ENCODE measurements at regions not wholly inside any gene's neighbourhood (a gene's known extent, or its start where the extent isn't known, plus 50 kb on each side); places are given as distances from the start of the nearest gene placed in this dataset.
"Not testable (repeated sequence)": the region's sequence is repeated elsewhere in the genome, so short reads cannot be mapped to it uniquely, and the experiment has no call there.

DNA sequence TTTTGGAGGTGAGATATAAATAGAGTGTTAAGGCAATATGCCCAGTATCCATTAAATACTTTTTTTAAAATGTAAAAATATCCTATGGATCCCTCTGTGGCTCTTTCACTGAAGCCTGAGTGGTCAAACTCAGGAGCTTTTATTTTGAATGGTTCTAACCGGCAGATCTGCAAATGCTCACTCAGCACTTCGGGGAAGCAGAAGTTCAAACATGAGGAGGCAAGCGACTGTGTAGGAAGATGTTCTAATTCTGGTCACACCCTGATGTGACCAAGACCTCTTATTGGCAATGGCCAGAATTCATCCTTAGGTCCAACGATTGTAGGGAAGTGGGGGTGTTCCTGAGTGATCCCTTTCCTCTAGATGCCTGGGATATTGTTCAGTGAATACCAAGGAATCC lies 168.8 kb downstream of the CDCA7 start:
- TF ChIP-seq, protein P1, sequence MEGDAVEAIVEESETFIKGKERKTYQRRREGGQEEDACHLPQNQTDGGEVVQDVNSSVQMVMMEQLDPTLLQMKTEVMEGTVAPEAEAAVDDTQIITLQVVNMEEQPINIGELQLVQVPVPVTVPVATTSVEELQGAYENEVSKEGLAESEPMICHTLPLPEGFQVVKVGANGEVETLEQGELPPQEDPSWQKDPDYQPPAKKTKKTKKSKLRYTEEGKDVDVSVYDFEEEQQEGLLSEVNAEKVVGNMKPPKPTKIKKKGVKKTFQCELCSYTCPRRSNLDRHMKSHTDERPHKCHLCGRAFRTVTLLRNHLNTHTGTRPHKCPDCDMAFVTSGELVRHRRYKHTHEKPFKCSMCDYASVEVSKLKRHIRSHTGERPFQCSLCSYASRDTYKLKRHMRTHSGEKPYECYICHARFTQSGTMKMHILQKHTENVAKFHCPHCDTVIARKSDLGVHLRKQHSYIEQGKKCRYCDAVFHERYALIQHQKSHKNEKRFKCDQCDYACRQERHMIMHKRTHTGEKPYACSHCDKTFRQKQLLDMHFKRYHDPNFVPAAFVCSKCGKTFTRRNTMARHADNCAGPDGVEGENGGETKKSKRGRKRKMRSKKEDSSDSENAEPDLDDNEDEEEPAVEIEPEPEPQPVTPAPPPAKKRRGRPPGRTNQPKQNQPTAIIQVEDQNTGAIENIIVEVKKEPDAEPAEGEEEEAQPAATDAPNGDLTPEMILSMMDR (IDR thresholded peaks at IDR 0.05), result no peak
- TF ChIP-seq POLR2A (IDR thresholded peaks at IDR 0.05), result no peak
- 16 to 24% methylated on average over 4 of the region's 4 CpGs for WGBS, 2 donors
- intact Hi-C loops (cut with DNase I), result no loop called here
- no peaks in the 10 kb centered on the region for H3K4me1 ChIP-seq
- no peaks in the 10 kb centered on the region for H3K9me3 ChIP-seq
- no peak overlapping the region for H3K4me3 ChIP-seq
- H3K27me3 ChIP-seq, result peaks cover 0 to 3% (median 0%) of the 10 kb centered on the region in 4 donors
- no peaks in the 10 kb centered on the region for H3K36me3 ChIP-seq
- no peak for DNase-seq
- no peak overlapping the region for H3K27ac ChIP-seq

DNA sequence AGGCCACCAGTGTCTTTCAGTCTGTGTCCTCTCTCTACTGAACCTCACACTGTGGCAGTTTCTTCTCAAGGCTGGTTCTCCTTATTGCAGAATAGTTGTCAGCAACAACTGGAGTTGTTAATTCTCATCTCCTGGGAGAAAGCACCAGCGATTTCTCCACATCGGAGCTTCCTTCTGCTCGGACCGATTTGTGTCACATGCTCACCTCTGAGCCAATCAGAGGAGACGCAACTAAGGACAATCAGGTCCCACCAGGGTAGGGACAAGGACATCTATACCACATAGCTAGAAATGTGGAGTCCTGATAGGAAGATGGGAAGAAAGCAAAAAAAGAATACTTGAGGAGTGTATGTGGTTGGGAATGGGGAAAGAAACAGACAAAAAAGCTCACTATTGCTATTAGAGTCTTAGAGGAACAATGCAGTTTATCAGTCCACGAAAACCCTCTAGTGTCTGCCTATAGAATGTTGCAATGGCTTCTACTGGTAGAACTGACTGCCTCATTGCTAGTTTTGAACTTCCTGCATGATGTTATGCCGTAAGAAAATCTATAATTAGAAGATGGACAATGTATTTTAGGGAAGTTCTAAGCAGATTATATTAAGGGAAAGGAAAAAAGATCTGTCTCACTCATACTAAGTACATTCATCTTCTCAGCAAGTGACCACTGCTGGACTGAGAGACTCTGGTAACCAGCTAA lies 169.7 kb downstream of the CDCA7 start:
- H3K4me1 ChIP-seq, result no peaks in the 10 kb centered on the region
- no peak for DNase-seq
- peak overlapping the region in 1 of 4 donors; percentile 9 for H3K27ac ChIP-seq
- WGBS, 2 donors, result 77 to 88% methylated on average over 6 to 7 of the region's 7 CpGs
- no peaks in the 10 kb centered on the region for H3K36me3 ChIP-seq
- TF ChIP-seq POLR2A (IDR thresholded peaks at IDR 0.05), result no peak
- TF ChIP-seq, protein P1 (IDR thresholded peaks at IDR 0.05), result no peak
- no peak overlapping the region for H3K4me3 ChIP-seq
- peaks cover 0 to 3% (median 0%) of the 10 kb centered on the region in 4 donors for H3K27me3 ChIP-seq
- H3K9me3 ChIP-seq, result no peaks in the 10 kb centered on the region
- intact Hi-C loops (cut with DNase I), result no loop called here

DNA sequence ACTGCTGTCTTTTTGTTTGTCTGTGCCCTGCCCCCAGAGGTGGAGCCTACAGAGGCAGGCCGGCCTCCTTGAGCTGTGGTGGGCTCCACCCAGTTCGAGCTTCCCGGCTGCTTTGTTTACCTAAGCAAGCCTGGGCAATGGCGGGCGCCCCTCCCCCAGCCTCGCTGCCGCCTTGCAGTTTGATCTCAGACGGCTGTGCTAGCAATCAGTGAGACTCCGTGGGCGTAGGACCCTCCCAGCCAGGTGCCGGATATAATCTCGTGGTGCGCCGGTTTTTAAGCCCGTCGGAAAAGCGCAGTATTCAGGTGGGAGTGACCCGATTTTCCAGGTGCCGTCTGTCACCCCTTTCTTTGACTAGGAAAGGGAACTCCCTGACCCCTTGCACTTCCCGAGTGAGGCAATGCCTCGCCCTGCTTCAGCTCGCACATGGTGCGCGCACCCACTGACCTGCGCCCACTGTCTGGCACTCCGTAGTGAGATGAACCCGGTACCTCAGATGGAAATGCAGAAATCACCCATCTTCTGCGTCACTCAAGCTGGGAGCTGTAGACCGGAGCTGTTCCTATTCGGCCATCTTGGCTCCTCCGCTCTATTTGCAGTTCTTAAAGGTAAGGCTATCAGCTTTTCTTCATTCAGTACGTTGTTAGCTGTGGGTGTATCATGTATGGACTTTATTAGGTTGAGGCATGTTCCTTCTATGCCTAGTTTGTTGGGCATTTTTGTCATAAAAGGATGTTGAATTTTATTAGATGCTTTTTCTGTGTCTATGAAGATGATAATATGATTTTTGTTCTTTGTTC lies 178.3 kb downstream of the CDCA7 start:
- H3K27me3 ChIP-seq; intact Hi-C loops (cut with DNase I); H3K36me3 ChIP-seq; H3K9me3 ChIP-seq; DNase-seq; H3K4me1 ChIP-seq: not testable (repeated sequence)
- 45 to 63% methylated on average over 11 to 12 of the region's 32 CpGs for WGBS, 2 donors
- Histone ChIP-seq H3K4me3 (peak overlapping the region; percentile 36 to 55 (median 42)), H3K27ac (peak overlapping the region; percentile 58 to 77 (median 70))

DNA sequence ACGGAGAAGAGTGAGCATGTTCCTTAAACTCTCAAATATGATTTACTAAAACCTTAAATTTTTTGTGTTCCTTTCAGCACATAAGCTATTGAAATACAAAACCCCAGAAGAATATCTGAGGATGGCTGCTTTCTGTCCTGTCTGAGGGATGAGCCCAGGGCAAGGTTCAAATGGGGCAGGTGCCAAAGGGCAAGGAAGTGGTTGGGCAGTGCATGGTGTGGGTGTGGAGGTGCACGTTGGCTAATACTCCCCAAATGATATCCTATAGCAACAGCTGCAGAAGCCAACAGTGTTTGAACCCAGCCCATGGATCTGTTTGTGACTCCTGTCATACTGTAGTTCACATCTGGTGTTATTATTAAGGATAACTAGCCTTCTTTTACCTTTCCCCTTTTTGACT lies 183.0 kb downstream of the CDCA7 start:
- H3K27ac ChIP-seq, result no peak overlapping the region
- no peak overlapping the region for H3K4me3 ChIP-seq
- TF ChIP-seq POLR2A (IDR thresholded peaks at IDR 0.05), result no peak
- TF ChIP-seq, protein P1 (IDR thresholded peaks at IDR 0.05), result no peak
- no peak for DNase-seq
- no peaks in the 10 kb centered on the region for H3K9me3 ChIP-seq
- H3K36me3 ChIP-seq, result no peaks in the 10 kb centered on the region
- H3K4me1 ChIP-seq, result peaks cover 0 to 3% (median 0%) of the 10 kb centered on the region in 3 donors
- H3K27me3 ChIP-seq, result no peaks in the 10 kb centered on the region
- 52 to 74% methylated on average over 2 of the region's 2 CpGs for WGBS, 2 donors
- intact Hi-C loops (cut with DNase I), result no loop called here

DNA sequence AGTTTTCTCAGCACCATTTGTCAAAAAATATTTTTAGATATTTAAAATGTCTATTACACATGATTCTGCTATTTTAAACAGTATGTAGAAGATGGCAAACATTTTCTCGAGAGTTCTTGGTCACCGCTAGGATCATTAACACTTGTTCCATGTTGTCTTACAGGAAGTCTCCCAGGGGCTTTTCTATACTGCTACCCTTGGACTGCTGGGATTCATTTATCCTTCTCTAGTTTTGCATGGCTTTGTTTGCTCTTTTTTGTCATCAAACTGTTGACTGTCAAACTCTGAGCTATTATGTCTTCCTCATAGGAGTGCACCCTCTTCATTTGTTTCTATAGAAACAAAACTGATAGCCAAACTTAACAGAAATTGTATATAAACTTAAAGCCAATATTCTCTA lies 184.9 kb downstream of the CDCA7 start:
- peaks cover 0 to 3% (median 0%) of the 10 kb centered on the region in 3 donors for H3K4me1 ChIP-seq
- H3K27ac ChIP-seq, result no peak overlapping the region
- H3K36me3 ChIP-seq, result no peaks in the 10 kb centered on the region
- no peaks in the 10 kb centered on the region for H3K9me3 ChIP-seq
- H3K4me3 ChIP-seq, result no peak overlapping the region
- TF ChIP-seq, protein P1 (IDR thresholded peaks at IDR 0.05), result no peak
- no peak for TF ChIP-seq POLR2A (IDR thresholded peaks at IDR 0.05)
- WGBS, 2 donors, result 92 to 94% methylated on average over 2 of the region's 2 CpGs
- DNase-seq, result no peak
- H3K27me3 ChIP-seq, result no peaks in the 10 kb centered on the region
- intact Hi-C loops (cut with DNase I), result no loop called here
